ENCODE measurements at regions not wholly inside any gene's neighbourhood (a gene's known extent, or its start where the extent isn't known, plus 50 kb on each side); places are given as distances from the start of the nearest gene placed in this dataset.

DNA sequence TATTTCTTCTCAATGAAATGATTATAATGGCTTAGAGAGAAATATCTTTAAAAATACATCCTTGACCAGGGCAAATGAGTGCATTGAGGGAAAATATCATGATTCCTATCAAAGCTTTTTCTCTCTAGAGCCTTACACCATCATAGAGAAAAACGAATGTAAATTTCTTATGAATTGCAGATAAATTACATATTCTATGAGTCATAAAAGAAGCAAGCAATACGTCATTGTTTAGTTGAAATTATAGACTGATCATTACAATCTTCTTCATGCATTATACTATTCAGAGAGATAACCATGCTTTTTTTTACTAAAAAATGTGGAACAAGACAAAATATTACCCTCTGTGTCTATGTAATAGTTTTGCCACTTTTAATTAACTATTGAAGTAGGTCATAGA, 100.9 kb upstream of the RXFP1 start:
- no peaks in the 10 kb centered on the region for H4K20me1 ChIP-seq (ENCODE audit: insufficient read depth, low read length)
- H3K36me3 ChIP-seq (ENCODE audit: insufficient read depth, low read length), result no peaks in the 10 kb centered on the region
- no peak overlapping the region for H3K27ac ChIP-seq (ENCODE audit: low read length)
- H3K4me1 ChIP-seq (ENCODE audit: insufficient read depth, low read length), result no peaks in the 10 kb centered on the region
- H3K27me3 ChIP-seq (ENCODE audit: insufficient read depth, low read length, poor library complexity), result no peaks in the 10 kb centered on the region
- no peaks in the 10 kb centered on the region for H3K9me3 ChIP-seq (ENCODE audit: insufficient read depth, low read length, severe bottlenecking)
- H3K9ac ChIP-seq (ENCODE audit: low read depth, low read length), result no peak overlapping the region
- no peak for ATAC-seq (ENCODE audit: insufficient read depth, low read depth)
- H2AFZ ChIP-seq (ENCODE audit: low read depth, low read length), result no peak overlapping the region
- H3K79me2 ChIP-seq (ENCODE audit: insufficient read depth, low read length), result no peaks in the 10 kb centered on the region
- TF ChIP-seq EZH2 (IDR thresholded peaks at IDR 0.05; ENCODE audit: borderline replicate concordance, low read depth, low read length, severe bottlenecking) (no peak), CTCF (IDR thresholded peaks at IDR 0.05; ENCODE audit: borderline replicate concordance, extremely low read depth, low read length, poor library complexity, severe bottlenecking) (no peak)
- no peak overlapping the region for H3K4me3 ChIP-seq (ENCODE audit: low read depth in 1 of 2, low read length in 2 of 2)
- no peak for DNase-seq
- H3K4me2 ChIP-seq (ENCODE audit: insufficient read depth, low read length), result no peak overlapping the region

DNA sequence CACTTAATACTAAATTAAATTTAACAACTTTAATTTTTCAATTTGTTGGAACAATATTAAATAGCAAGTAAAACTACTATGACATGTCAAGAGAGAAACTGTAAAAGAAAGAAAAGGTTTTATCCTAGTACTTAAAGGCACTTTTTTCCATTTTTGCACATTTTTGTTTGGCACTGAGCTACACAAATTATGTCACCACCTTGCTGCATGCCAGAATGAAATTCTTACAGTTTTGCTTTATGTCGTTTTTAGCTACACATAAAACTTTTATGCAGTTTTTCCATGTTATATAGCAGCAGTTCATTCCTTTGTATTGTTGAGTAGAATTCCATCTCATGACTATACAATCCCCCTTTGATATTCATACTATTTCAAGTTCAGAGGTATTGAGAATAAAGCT, 99.1 kb upstream of the RXFP1 start:
- Histone ChIP-seq H3K36me3 (ENCODE audit: insufficient read depth, low read length) (no peaks in the 10 kb centered on the region), H3K4me3 (ENCODE audit: low read depth in 1 of 2, low read length in 2 of 2) (no peak overlapping the region), H4K20me1 (ENCODE audit: insufficient read depth, low read length) (no peaks in the 10 kb centered on the region), H3K4me1 (ENCODE audit: insufficient read depth, low read length) (no peaks in the 10 kb centered on the region), H3K27ac (ENCODE audit: low read length) (no peak overlapping the region), H2AFZ (ENCODE audit: low read depth, low read length) (no peak overlapping the region), H3K9me3 (ENCODE audit: insufficient read depth, low read length, severe bottlenecking) (no peaks in the 10 kb centered on the region), H3K9ac (ENCODE audit: low read depth, low read length) (no peak overlapping the region), H3K79me2 (ENCODE audit: insufficient read depth, low read length) (no peaks in the 10 kb centered on the region), H3K27me3 (ENCODE audit: insufficient read depth, low read length, poor library complexity) (no peaks in the 10 kb centered on the region), H3K4me2 (ENCODE audit: insufficient read depth, low read length) (no peak overlapping the region)
- no peak for DNase-seq
- ATAC-seq (ENCODE audit: insufficient read depth, low read depth), result no peak
- TF ChIP-seq EZH2 (IDR thresholded peaks at IDR 0.05; ENCODE audit: borderline replicate concordance, low read depth, low read length, severe bottlenecking), result no peak
- no peak for TF ChIP-seq CTCF (IDR thresholded peaks at IDR 0.05; ENCODE audit: borderline replicate concordance, extremely low read depth, low read length, poor library complexity, severe bottlenecking)

DNA sequence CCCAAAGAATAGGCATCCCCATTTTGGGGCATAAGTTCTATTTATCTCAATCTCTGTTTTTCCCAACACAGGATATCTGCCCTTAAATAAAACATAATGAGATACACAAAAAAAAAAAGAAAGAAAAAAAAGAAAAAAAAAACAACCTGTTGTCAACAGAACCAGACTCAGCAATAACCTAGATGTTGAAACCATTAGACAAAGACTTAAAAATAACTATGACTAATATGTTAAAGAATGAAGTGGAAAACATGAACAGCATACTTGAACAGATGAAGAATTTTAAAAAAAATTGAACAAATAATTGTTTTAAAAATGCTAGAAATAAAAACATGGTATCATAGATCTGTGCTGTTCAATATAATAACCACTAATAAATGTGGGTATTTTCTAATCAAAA, 93.4 kb upstream of the RXFP1 start:
- Histone ChIP-seq H3K36me3 (ENCODE audit: insufficient read depth, low read length) (no peaks in the 10 kb centered on the region), H4K20me1 (ENCODE audit: insufficient read depth, low read length) (no peaks in the 10 kb centered on the region), H3K27me3 (ENCODE audit: insufficient read depth, low read length, poor library complexity) (no peaks in the 10 kb centered on the region), H3K27ac (ENCODE audit: low read length) (no peak overlapping the region), H3K9ac (ENCODE audit: low read depth, low read length) (no peak overlapping the region), H3K79me2 (ENCODE audit: insufficient read depth, low read length) (no peaks in the 10 kb centered on the region), H3K9me3 (ENCODE audit: insufficient read depth, low read length, severe bottlenecking) (no peaks in the 10 kb centered on the region), H3K4me2 (ENCODE audit: insufficient read depth, low read length) (no peak overlapping the region), H3K4me3 (ENCODE audit: low read depth in 1 of 2, low read length in 2 of 2) (no peak overlapping the region), H3K4me1 (ENCODE audit: insufficient read depth, low read length) (no peaks in the 10 kb centered on the region), H2AFZ (ENCODE audit: low read depth, low read length) (no peak overlapping the region)
- no peak for TF ChIP-seq EZH2 (IDR thresholded peaks at IDR 0.05; ENCODE audit: borderline replicate concordance, low read depth, low read length, severe bottlenecking)
- TF ChIP-seq CTCF (IDR thresholded peaks at IDR 0.05; ENCODE audit: borderline replicate concordance, extremely low read depth, low read length, poor library complexity, severe bottlenecking), result no peak
- ATAC-seq (ENCODE audit: insufficient read depth, low read depth), result no peak
- DNase-seq, result no peak

DNA sequence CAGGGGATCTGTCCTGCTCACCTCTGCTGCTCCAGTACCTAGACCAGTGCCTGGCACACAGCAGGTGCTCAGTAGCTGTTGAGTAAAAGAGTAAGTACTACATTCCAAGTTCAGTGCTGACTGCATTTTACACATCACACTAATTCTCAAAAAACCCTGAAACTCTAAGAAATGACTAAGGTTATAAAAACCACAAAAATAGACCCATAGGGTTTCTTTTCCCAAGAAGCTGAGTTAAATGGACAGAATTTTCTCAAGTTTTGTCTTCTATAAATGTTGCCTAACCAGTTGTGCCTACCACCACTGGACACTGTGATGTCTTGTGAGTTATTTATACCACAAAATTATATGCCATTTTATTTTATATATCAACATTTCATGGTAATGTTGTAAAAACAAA, 78.9 kb upstream of the RXFP1 start:
- no peaks in the 10 kb centered on the region for H3K79me2 ChIP-seq (ENCODE audit: insufficient read depth, low read length)
- H2AFZ ChIP-seq (ENCODE audit: low read depth, low read length), result no peak overlapping the region
- ATAC-seq (ENCODE audit: insufficient read depth, low read depth) (no peak), DNase-seq (no peak)
- no peaks in the 10 kb centered on the region for H4K20me1 ChIP-seq (ENCODE audit: insufficient read depth, low read length)
- no peak overlapping the region for H3K27ac ChIP-seq (ENCODE audit: low read length)
- TF ChIP-seq CTCF (IDR thresholded peaks at IDR 0.05; ENCODE audit: borderline replicate concordance, extremely low read depth, low read length, poor library complexity, severe bottlenecking), result no peak
- no peak for TF ChIP-seq EZH2 (IDR thresholded peaks at IDR 0.05; ENCODE audit: borderline replicate concordance, low read depth, low read length, severe bottlenecking)
- no peak overlapping the region for H3K4me2 ChIP-seq (ENCODE audit: insufficient read depth, low read length)
- no peak overlapping the region for H3K4me3 ChIP-seq (ENCODE audit: low read depth in 1 of 2, low read length in 2 of 2)
- H3K9me3 ChIP-seq (ENCODE audit: insufficient read depth, low read length, severe bottlenecking), result no peaks in the 10 kb centered on the region
- H3K36me3 ChIP-seq (ENCODE audit: insufficient read depth, low read length), result no peaks in the 10 kb centered on the region
- H3K4me1 ChIP-seq (ENCODE audit: insufficient read depth, low read length), result no peaks in the 10 kb centered on the region
- no peaks in the 10 kb centered on the region for H3K27me3 ChIP-seq (ENCODE audit: insufficient read depth, low read length, poor library complexity)
- no peak overlapping the region for H3K9ac ChIP-seq (ENCODE audit: low read depth, low read length)

Data from DND-41 (cell line).